22Rv1 (cell line): ENCODE measurements at regions not wholly inside any gene's neighbourhood (a gene's known extent, or its start where the extent isn't known, plus 50 kb on each side); places are given as distances from the start of the nearest gene placed in this dataset.

ENCODE experiments used
- H3K27ac ChIP-seq: fragments of 450-650 bp; 2 replicates; pipeline ENCODE4 v1.5.1; 2017
- ZFX ChIP-seq: fragments of 450-650 bp; IDR thresholded peaks from 2 replicates; pipeline ENCODE4 v1.6.1; 2017; ENCODE audit warnings: antibody characterized with exemption, borderline replicate concordance
- TF ChIP-seq, protein P1 (sequence below): fragments of 450-650 bp; IDR thresholded peaks from 2 replicates; pipeline ENCODE4 v1.5.1; 2017; ENCODE audit warnings: mild to moderate bottlenecking

DNA sequence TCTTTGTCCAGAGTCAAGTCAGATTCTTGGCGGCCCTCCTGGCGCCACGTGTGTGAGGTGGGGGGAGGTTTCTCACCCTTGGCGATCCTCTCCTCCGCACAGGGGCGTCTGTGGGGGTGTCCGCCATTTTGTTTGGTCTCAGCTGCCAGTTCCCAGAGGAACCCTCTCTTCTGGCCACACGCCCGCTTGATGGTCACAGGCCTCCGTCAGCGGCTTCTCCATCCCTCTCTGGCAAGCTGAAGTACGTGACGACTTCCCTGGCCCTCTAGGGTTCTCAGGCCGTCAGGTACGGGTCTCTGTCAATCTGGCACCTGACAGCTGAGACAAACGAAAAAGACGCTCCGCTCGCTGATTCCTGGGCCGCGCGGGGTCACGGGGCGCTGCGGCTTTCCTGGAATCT is 272.6 kb downstream of the TRIML1 start:
- TF ChIP-seq ZFX = no peak
- TF ChIP-seq, protein P1, sequence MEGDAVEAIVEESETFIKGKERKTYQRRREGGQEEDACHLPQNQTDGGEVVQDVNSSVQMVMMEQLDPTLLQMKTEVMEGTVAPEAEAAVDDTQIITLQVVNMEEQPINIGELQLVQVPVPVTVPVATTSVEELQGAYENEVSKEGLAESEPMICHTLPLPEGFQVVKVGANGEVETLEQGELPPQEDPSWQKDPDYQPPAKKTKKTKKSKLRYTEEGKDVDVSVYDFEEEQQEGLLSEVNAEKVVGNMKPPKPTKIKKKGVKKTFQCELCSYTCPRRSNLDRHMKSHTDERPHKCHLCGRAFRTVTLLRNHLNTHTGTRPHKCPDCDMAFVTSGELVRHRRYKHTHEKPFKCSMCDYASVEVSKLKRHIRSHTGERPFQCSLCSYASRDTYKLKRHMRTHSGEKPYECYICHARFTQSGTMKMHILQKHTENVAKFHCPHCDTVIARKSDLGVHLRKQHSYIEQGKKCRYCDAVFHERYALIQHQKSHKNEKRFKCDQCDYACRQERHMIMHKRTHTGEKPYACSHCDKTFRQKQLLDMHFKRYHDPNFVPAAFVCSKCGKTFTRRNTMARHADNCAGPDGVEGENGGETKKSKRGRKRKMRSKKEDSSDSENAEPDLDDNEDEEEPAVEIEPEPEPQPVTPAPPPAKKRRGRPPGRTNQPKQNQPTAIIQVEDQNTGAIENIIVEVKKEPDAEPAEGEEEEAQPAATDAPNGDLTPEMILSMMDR = no peak
- H3K27ac ChIP-seq = no peak overlapping the region

DNA sequence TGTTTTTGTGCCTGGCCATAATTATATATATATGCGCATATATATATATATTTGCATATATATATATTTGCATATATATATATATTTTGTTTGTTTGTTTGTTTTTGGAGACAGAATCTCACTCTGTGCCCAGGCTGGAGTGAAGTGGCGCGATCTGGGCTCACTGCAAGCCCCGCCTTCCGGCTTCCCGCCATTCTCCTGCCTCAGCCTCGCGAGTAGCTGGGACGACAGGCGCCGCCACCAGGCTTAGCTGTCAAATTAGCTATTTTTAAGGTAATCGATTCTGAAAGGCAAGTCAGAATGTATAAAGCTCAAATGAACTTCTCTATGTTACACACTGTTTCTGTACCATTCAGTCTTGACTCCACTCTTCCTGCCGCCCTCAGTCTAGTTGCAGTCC is 273.3 kb downstream of the TRIML1 start:
- TF ChIP-seq, protein P1 = no peak
- TF ChIP-seq ZFX = no peak
- H3K27ac ChIP-seq = no peak overlapping the region

DNA sequence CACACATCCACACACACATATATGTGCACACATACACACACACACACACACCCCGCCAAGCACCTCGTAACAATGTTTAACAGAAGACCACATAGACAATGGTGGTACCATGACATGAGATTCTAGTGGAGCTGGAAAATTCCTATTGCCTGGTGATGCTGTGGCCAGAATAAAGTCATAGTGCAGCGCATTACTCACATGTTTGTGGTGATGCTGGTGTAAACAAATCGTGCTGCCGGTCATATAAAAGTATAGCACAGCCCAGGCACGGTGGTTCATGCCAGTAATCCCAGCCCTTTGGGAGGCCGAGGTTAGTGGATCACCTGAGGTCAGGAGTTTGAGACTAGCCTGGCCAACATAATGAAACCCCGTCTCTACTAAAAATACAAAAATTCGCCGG is 275.2 kb downstream of the TRIML1 start:
- no peak for TF ChIP-seq ZFX
- TF ChIP-seq, protein P1 = no peak

GRCh38 chr4:188417181-188417580 is 277.9 kb downstream of the TRIML1 start:
- no peak for TF ChIP-seq ZFX
- TF ChIP-seq, protein P1 = no peak
- H3K27ac ChIP-seq = no peak overlapping the region

More for the DNA sequence above, 275.2 kb downstream of the TRIML1 start:
- H3K27ac ChIP-seq = no peak overlapping the region

DNA sequence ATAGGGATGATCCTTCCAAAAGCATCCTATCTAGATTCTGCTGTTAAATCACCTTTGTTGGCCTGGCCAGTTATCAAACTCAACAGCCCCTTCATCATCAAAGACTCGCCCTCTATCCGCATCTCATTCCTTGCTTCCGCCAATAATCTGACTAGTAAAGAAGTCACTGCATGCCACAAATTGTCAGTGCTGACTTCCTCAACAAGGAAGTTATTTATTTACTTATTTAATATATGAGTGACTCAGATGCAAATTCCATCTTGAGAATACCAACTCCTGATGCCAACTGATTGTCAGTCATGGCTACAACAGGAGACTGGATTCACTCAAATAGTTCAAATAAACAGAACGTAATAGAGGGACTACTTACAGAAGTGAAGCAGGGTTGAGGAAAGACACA is 283.8 kb downstream of the TRIML1 start:
- TF ChIP-seq, protein P1 = no peak
- TF ChIP-seq ZFX = no peak
- H3K27ac ChIP-seq = no peak overlapping the region

- H3K27ac ChIP-seq = no peak overlapping the region
- no peak for TF ChIP-seq ZFX
- TF ChIP-seq, protein P1 = no peak
Observed at GRCh38 chr4:188428935-188429334, 289.7 kb downstream of the TRIML1 start.

- TF ChIP-seq ZFX = no peak
- TF ChIP-seq, protein P1 = no peak
- H3K27ac ChIP-seq = no peak overlapping the region
Observed at GRCh38 chr4:188429965-188430364, 290.7 kb downstream of the TRIML1 start.
